Small intestine (tissue), 7 donors: ENCODE measurements at regions not wholly inside any gene's neighbourhood (a gene's known extent, or its start where the extent isn't known, plus 50 kb on each side); places are given as distances from the start of the nearest gene placed in this dataset.
"Not testable (repeated sequence)": the region's sequence is repeated elsewhere in the genome, so short reads cannot be mapped to it uniquely, and the experiment has no call there.

Experiments used
- DNase-seq, 2 donors: peaks; one replicate each; pipeline versions ENCODE4 v3.0.0 to v3.0.0-alpha.2; 2013
- FAIRE-seq: peaks from 2 replicates; lab custom pipeline; 2012; peaks lifted over from hg19 to GRCh38; lab: Jason Lieb, UNC
- H3K27ac ChIP-seq, 3 donors: one replicate each; pipeline ENCODE4 v1.5.1; 2013; ENCODE audit warnings: low read length in 2 of 3, mild to moderate bottlenecking in 2 of 3, control low read depth in 1 of 3, inconsistent platforms in 1 of 3, low read depth in 1 of 3, moderate library complexity in 1 of 3
- H3K27me3 ChIP-seq, 3 donors: one replicate each; pipeline ENCODE4 v1.6.1; 2013; ENCODE audit warnings: low read length in 3 of 3, inconsistent platforms in 1 of 3; ENCODE audit not compliant: control insufficient read depth in 3 of 3, insufficient read depth in 3 of 3
- H3K36me3 ChIP-seq, 3 donors: one replicate each; pipeline ENCODE4 v1.6.1; 2013; ENCODE audit warnings: low read length in 3 of 3, inconsistent platforms in 1 of 3, low read depth in 1 of 3, mild to moderate bottlenecking in 1 of 3, moderate library complexity in 1 of 3; ENCODE audit not compliant: control insufficient read depth in 3 of 3, insufficient read depth in 2 of 3
- H3K4me1 ChIP-seq, 3 donors: one replicate each; pipeline ENCODE4 v1.6.1; 2013; ENCODE audit warnings: low read length in 2 of 3, inconsistent platforms in 1 of 3, low read depth in 1 of 3, mild to moderate bottlenecking in 1 of 3, moderate library complexity in 1 of 3; ENCODE audit not compliant: control insufficient read depth in 3 of 3, insufficient read depth in 2 of 3
- H3K4me3 ChIP-seq, 3 donors: one replicate each; pipeline ENCODE4 v1.5.1; 2013; ENCODE audit warnings: low read length in 3 of 3, control low read depth in 1 of 3, inconsistent platforms in 1 of 3, low read depth in 1 of 3, mild to moderate bottlenecking in 1 of 3, moderate library complexity in 1 of 3
- H3K9me3 ChIP-seq, 2 donors: one replicate each; pipeline ENCODE4 v1.6.1; 2013; ENCODE audit warnings: low read depth in 1 of 2, low read length in 1 of 2; ENCODE audit not compliant: control insufficient read depth in 2 of 2, insufficient read depth in 1 of 2
- WGBS, 3 donors: extraction: QIAGEN DNeasy Blood & Tissue Kit; methylation state at CpG; one replicate each; pipeline ENCODE4 v1.1.7; 2013; 5-methylcytosine and 5-hydroxymethylcytosine counted together
- donor health status: healthy with polysubstance abuse.
- donor health status: control.
- donor health status: control.
- donor health status: Bipolar disorder and iron deficiency.
- donor health status: healthy.

DNA sequence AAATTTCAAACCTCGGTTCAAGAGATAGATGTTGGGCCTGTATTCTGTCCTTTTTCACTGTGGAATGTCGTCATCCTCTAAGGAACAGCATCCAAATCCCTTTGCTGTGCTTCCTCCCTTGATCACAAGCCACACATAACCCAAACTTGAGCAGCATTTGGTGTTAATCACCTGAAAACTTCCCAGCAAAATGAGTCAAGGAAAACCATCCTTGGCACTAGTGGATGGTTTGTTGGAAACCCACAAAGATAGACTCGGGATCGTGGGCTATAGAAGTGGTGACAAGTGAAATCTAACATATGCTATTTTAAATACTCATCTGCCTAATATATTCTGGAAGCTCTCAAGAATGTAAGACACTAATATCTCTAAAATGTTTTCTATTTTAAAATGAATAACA lies 459.1 kb downstream of the SETD4 start:
- FAIRE-seq (no peak), DNase-seq (no peak)
- Histone ChIP-seq H3K27ac (no peak overlapping the region), H3K4me3 (no peak overlapping the region), H3K27me3 (no peaks in the 10 kb centered on the region), H3K9me3 (no peaks in the 10 kb centered on the region), H3K4me1 (no peaks in the 10 kb centered on the region), H3K36me3 (no peaks in the 10 kb centered on the region)
- 72 to 89% (median 81%) methylated on average over 4 of the region's 4 CpGs for WGBS, 3 donors

DNA sequence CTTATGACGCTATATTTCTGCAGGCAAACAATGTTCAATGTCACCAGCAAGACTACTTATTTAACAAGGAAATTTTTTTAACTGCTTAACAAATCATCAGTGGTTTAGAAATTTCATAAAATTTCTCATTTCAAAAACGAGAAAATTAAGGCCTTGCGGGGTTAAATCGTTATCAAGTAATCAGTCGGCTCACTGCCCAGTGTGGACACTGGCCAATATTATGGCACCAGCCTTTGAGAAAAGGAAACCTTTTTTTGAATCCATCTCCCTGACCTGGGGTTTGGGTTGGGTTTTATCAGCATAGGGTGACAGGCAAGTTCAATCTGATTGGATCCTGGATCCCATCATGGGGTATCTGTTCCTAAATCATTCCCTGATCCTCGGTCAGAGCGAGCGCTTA lies 461.2 kb downstream of the SETD4 start:
- Histone ChIP-seq H3K36me3 (no peaks in the 10 kb centered on the region), H3K27me3 (no peaks in the 10 kb centered on the region), H3K4me3 (no peak overlapping the region), H3K27ac (no peak overlapping the region), H3K9me3 (no peaks in the 10 kb centered on the region), H3K4me1 (no peaks in the 10 kb centered on the region)
- no peak for DNase-seq
- WGBS, 3 donors = 78 to 84% (median 81%) methylated on average over 8 of the region's 8 CpGs
- no peak for FAIRE-seq

DNA sequence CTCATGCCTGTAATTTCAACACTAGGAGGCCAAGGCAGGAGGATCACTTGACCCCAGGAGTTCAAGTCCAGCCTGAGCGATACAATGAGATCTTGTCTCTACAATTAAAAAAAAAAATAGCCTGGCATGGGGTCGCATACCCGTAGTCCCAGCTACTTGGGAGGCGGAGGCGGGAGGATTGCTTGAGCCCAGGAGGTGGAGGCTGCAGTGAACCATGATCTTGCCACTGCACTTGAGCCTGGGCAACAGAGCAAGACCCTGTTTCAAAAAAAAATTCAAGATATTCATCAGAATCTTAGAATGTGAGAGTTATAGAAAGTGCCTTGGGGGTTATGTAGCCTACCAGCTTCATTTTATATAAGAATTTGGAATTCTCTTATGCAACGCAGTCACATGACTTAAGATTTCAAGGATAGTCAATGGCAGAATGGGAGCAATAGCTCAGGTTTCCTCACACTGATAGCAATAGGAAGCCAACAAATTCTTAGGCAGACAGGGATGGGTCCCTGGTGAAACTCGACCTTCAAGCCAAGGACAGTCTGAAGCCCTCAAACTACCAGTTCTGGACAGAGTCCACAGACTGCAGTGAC lies 462.5 kb downstream of the SETD4 start:
- Histone ChIP-seq H3K36me3 (no peaks in the 10 kb centered on the region), H3K4me3 (no peak overlapping the region), H3K4me1 (no peaks in the 10 kb centered on the region), H3K9me3 (no peaks in the 10 kb centered on the region), H3K27me3 (no peaks in the 10 kb centered on the region), H3K27ac (no peak overlapping the region)
- no peak for FAIRE-seq
- DNase-seq = no peak
- WGBS, 3 donors = 89 to 95% (median 90%) methylated on average over 7 of the region's 7 CpGs

DNA sequence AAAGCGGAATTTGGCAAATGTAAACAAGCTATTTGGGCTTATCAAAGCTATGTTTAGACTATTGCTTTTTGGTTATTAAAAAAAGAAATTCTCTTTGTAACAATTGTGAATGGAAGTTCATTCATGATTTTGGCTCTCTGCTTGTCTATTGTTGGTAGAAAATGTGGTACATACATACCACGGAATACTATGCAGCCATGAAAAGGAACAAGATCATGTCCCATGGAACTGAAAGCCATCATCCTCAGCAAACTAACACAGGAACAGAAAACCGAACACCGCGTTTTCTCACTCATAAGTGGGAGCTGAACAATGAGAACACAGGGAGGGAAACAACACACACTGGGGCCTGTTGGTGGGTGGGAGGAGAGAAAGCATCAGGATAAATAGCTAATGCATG lies 465.4 kb downstream of the SETD4 start:
- WGBS, 3 donors = 93 to 98% (median 94%) methylated on average over 5 of the region's 5 CpGs
- no peak overlapping the region for H3K4me3 ChIP-seq
- no peaks in the 10 kb centered on the region for H3K36me3 ChIP-seq
- no peaks in the 10 kb centered on the region for H3K27me3 ChIP-seq
- no peak overlapping the region for H3K27ac ChIP-seq
- H3K4me1 ChIP-seq = no peaks in the 10 kb centered on the region
- no peak for DNase-seq
- FAIRE-seq = no peak
- H3K9me3 ChIP-seq = no peaks in the 10 kb centered on the region

DNA sequence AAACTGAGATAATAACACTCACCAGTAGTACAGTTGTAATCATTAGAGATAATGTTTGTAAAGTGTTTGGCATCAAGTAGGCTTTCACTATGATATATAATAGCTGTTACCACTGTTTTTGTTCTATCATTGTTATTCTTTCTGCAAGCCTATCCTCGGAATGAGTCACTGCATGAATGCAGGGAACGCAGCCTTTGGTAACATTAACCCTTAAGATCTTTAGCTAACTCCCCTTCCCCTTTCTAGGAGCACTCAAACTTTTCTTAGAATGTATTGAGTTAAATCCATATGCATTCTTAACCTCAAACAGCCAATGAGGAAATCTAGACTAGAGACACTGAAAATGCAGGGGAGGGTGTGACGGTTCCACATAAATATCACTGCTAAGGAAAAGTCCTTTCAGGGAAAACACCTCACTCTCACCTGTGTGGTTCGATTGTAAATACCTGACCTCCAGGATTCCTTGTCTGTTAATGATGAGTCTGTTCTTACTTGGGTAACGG lies 467.3 kb downstream of the SETD4 start:
- no peak overlapping the region for H3K4me3 ChIP-seq
- H3K27ac ChIP-seq = no peak overlapping the region
- DNase-seq (peak; percentile 20 to 33), FAIRE-seq (no peak)
- peaks cover 0 to under 1% (median 0%) of the 10 kb centered on the region in 3 donors for H3K27me3 ChIP-seq
- WGBS, 3 donors = 7 to 41% (median 37%) methylated on average over 5 of the region's 5 CpGs
- no peaks in the 10 kb centered on the region for H3K36me3 ChIP-seq
- no peaks in the 10 kb centered on the region for H3K9me3 ChIP-seq
- H3K4me1 ChIP-seq = no peaks in the 10 kb centered on the region

DNA sequence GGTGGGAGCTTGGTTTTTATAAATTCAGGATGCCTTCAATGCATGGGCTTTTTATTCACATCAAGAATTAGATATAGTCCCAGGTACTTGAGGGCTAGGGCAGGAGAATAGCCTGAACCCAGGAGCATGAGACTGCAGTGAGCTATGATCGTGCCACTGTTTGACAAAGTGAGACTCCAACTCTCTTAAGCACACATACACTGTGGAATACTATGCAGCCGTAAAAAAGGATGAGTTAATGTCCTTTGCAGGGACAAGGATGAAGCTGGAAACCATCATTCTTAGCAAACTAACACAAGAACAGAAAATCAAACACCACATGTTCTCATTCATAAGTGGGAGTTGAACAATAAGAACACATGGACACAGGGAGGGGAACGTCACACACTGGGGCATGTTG lies 470.0 kb downstream of the SETD4 start:
- not testable (repeated sequence) for H3K4me1 ChIP-seq

DNA sequence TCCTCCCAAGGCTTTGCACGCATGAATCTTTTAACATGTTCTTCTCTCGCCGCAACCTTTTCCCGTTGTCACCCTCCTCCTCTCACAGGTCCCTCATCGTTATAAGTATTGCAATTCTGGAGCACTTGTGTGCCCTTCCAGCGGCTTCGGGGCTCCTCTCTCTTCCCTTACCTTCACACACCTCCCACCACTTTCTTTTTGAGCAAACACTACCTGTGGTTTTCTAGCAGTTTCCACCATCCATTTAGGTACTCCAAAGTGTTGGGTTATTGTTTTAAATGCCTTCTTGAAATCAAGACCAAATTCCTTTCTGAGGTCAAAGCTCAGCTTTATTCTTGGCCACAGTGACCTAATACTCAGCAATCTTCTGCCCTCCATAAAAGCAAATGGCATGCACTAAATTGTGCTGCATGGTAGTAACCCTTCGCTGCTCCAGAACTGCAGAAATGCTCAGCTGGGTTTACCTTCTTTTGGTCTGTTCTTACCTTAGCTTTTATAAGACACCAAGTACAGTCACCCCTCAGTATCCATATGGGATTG lies 472.4 kb downstream of the SETD4 start:
- H3K4me1 ChIP-seq = peaks cover 0 to 3% (median 0%) of the 10 kb centered on the region in 3 donors
- 82 to 88% (median 82%) methylated on average over 8 of the region's 8 CpGs for WGBS, 3 donors
- no peak overlapping the region for H3K4me3 ChIP-seq
- H3K9me3 ChIP-seq = peaks cover 0 to 3% of the 10 kb centered on the region in 2 donors
- no peaks in the 10 kb centered on the region for H3K36me3 ChIP-seq
- H3K27me3 ChIP-seq = peaks cover 0 to 2% (median 0%) of the 10 kb centered on the region in 3 donors
- FAIRE-seq (no peak), DNase-seq (peak; percentile 41 to 58)
- no peak overlapping the region for H3K27ac ChIP-seq

More for the DNA sequence above, 470.0 kb downstream of the SETD4 start:
- not testable (repeated sequence) for H3K4me3 ChIP-seq, H3K27ac ChIP-seq, H3K27me3 ChIP-seq, FAIRE-seq, H3K9me3 ChIP-seq, H3K36me3 ChIP-seq, DNase-seq
- 90 to 94% (median 91%) methylated on average over 3 of the region's 3 CpGs for WGBS, 3 donors

DNA sequence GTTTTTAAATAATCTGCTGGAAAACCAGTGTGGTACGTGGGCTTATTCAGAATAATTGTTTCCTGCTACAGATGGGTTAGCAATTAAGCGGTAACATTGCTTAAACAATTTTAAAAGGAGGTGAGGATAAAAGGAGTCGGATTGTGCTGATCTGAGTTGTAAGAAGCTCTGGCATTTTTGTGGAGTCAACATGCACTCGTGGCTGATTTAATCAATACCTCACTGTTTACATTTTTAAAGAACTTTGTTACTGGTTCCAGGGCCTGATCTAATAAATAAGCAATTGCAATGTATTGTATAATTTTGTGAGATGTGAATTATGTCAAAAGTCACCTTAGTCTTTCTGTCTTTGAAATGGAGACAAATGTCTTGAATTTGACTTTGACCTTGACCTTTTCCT lies 474.0 kb downstream of the SETD4 start:
- WGBS, 3 donors = 6 to 44% (median 24%) methylated on average over 4 of the region's 4 CpGs
- peak in 1 of 2 donors; percentile 8 for DNase-seq

More for the DNA sequence above, 474.0 kb downstream of the SETD4 start:
- H3K27ac ChIP-seq = no peak overlapping the region
- no peak overlapping the region for H3K4me3 ChIP-seq
- no peaks in the 10 kb centered on the region for H3K36me3 ChIP-seq
- H3K27me3 ChIP-seq = peaks cover 0 to 2% (median 0%) of the 10 kb centered on the region in 3 donors
- FAIRE-seq = no peak
- peaks cover 0 to 3% of the 10 kb centered on the region in 2 donors for H3K9me3 ChIP-seq
- peaks cover 0 to 3% (median 0%) of the 10 kb centered on the region in 3 donors for H3K4me1 ChIP-seq
